NCI-H446 (cell line): ENCODE measurements at regions not wholly inside any gene's neighbourhood (a gene's known extent, or its start where the extent isn't known, plus 50 kb on each side); places are given as distances from the start of the nearest gene placed in this dataset.
"Not testable (repeated sequence)": the region's sequence is repeated elsewhere in the genome, so short reads cannot be mapped to it uniquely, and the experiment has no call there.

Source experiments
- DNase-seq, 2 experiments: peaks; one replicate each; lab custom pipeline; 2025; lab: John Stamatoyannopoulos, UW

- DNase-seq = no peak
These were observed 437.0 kb upstream of the CNTN6 start for GRCh38 chr3:655824-656223.

GRCh38 chr3:661356-661755 lies 431.5 kb upstream of the CNTN6 start:
- DNase-seq = no peak

GRCh38 chr3:674116-674515 lies 418.7 kb upstream of the CNTN6 start:
- DNase-seq = no peak

GRCh38 chr3:675846-676245 lies 417.0 kb upstream of the CNTN6 start:
- DNase-seq = peak in 1 of 2 experiments; percentile 0

- no peak for DNase-seq
These were observed 409.1 kb upstream of the CNTN6 start for GRCh38 chr3:683770-684169.

GRCh38 chr3:690770-691169 lies 402.1 kb upstream of the CNTN6 start:
- no peak for DNase-seq

GRCh38 chr3:700514-700913 lies 392.3 kb upstream of the CNTN6 start:
- no peak for DNase-seq

GRCh38 chr3:707041-707440 lies 385.8 kb upstream of the CNTN6 start:
- DNase-seq = no peak

- no peak for DNase-seq
These were observed 379.7 kb upstream of the CNTN6 start for GRCh38 chr3:713006-713621.

- DNase-seq = no peak
These were observed 378.7 kb upstream of the CNTN6 start for GRCh38 chr3:713947-714620.

GRCh38 chr3:721086-721485 lies 371.7 kb upstream of the CNTN6 start:
- DNase-seq = no peak

GRCh38 chr3:732326-732928 lies 360.4 kb upstream of the CNTN6 start:
- no peak for DNase-seq

- DNase-seq = no peak
These were observed 359.5 kb upstream of the CNTN6 start for GRCh38 chr3:733313-733712.

GRCh38 chr3:757711-758110 lies 335.1 kb upstream of the CNTN6 start:
- no peak for DNase-seq

- no peak for DNase-seq
These were observed 333.7 kb upstream of the CNTN6 start for GRCh38 chr3:759106-759505.

- not testable (repeated sequence) for DNase-seq
These were observed 319.4 kb upstream of the CNTN6 start for GRCh38 chr3:773433-773832.

- DNase-seq = no peak
These were observed 317.5 kb upstream of the CNTN6 start for GRCh38 chr3:775178-775880.

- DNase-seq = no peak
These were observed 312.3 kb upstream of the CNTN6 start for GRCh38 chr3:780505-780904.

- DNase-seq = no peak
These were observed 301.4 kb upstream of the CNTN6 start for GRCh38 chr3:791442-791841.

GRCh38 chr3:792630-793029 lies 300.2 kb upstream of the CNTN6 start:
- no peak for DNase-seq

- DNase-seq = no peak
These were observed 288.6 kb upstream of the CNTN6 start for GRCh38 chr3:804211-804610.

- DNase-seq = no peak
These were observed 287.5 kb upstream of the CNTN6 start for GRCh38 chr3:805326-805725.

- DNase-seq = no peak
These were observed 286.8 kb upstream of the CNTN6 start for GRCh38 chr3:806006-806405.
